NCI-H187 (cell line): ENCODE measurements at regions not wholly inside any gene's neighbourhood (a gene's known extent, or its start where the extent isn't known, plus 50 kb on each side); places are given as distances from the start of the nearest gene placed in this dataset.

Experiments
- DNase-seq, 2 experiments: peaks; one replicate each; lab custom pipeline; 2025; lab: John Stamatoyannopoulos, UW

- no peak for DNase-seq
Measured at GRCh38 chr2:7931808-7932207, 750.0 kb upstream of the ID2 start.

GRCh38 chr2:7933672-7934071 lies 748.2 kb upstream of the ID2 start:
- DNase-seq: no peak

GRCh38 chr2:7934476-7934875 lies 747.4 kb upstream of the ID2 start:
- no peak for DNase-seq

- DNase-seq: no peak
Measured at GRCh38 chr2:7937082-7937481, 744.8 kb upstream of the ID2 start.

DNA sequence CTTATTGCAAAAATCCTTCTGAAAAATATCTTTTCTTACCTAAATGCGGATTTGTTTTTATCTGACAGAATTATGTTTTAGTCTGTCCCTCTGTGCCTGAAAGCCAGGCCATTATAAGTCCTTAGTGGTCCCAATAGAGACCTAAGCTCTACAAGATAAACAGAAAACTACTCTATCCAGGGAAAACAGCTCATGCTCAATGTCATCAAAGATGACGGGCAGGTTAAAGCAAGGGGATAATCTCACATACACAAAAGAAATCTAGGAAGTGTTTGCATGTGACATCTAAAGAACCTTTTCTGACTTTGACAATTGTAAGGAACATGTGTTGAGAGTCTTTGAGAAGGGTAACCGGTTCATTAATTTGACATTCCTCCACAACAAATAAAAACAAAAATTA lies 741.1 kb upstream of the ID2 start:
- no peak for DNase-seq

DNA sequence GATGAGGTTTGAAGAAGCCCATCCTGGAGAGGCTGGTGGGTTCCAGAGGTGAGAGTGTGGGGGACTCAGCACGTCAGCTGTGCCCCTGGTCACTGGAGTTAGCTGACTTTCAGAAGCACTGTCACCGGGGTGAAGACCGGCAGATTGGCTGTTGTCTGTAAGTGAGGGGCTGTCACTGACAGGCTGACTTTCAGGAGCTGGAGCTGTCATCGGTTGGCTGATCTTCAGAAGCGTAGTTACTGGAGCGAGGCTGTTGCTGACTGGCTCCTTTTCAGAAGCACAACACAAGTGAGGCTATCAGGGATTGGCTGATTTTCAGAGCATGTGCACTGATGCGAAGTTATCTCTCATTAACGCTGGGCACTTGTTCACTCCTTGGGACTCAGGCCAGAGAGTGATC lies 738.4 kb upstream of the ID2 start:
- DNase-seq: no peak

DNA sequence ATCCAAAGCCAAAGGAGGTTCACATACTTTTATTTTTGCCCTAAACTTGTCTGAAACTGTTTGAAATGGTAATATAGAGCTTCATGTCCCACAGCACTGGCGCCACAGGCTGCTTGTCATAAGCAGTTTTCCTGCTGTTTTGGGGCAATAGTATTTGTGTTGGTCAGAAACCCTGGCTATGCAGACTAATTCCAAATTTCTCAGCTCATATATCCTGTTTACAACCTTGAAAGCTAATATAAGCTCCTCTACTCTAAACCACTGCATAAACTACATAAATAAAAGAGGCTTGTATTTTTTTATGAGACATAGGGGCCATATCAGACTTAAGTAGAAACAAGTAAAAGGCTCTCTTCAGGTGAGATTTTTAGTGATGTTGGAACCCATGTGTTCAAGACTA lies 736.8 kb upstream of the ID2 start:
- no peak for DNase-seq

DNA sequence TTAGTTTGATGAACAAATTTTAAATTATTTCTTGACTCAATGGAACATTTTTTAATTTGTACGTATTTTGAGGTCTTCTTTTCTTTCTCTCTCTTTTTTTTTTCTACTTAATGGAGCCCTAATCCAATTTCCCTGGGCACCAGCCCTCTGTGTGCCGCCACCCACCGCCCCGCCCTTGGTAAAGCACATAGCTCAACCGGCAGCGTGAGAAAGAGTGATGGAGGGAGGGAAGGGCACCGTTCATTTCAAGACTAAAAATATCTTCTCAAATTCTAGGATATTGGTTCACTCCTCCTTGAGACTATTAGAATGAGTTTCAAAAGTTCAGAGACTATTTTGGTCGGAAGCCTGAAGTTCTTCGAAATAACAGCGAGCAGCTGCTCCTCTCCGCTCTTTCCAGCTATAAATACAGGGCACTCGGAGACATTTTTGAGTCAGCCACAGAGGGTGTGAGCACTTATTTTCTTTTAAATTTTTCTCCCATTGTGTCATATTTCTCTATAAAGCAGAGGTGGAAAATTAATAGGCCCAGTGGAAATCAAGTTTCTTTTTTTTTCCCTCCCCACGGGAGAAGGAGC lies 731.7 kb upstream of the ID2 start:
- DNase-seq: no peak

DNA sequence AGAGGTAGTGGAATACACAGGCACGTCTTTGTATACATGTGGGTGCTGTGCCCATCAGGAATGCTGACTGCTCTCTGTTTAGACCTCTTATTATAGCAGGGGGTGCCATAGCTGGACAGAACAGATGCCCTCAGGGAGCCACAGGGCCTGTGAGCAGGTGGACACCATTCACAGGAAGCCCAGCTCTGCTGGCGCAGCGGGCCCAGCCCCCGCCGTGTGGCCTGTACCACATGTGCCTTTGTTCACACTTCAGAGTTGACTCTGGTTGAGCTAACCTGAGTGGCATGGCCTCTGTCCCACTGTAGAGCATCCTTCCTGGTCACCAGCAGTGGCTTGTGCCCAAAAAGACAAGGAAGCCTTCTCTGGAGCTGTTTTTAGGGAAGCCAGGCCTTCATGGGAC lies 730.9 kb upstream of the ID2 start:
- no peak for DNase-seq

GRCh38 chr2:7951490-7951889 lies 730.4 kb upstream of the ID2 start:
- no peak for DNase-seq

DNA sequence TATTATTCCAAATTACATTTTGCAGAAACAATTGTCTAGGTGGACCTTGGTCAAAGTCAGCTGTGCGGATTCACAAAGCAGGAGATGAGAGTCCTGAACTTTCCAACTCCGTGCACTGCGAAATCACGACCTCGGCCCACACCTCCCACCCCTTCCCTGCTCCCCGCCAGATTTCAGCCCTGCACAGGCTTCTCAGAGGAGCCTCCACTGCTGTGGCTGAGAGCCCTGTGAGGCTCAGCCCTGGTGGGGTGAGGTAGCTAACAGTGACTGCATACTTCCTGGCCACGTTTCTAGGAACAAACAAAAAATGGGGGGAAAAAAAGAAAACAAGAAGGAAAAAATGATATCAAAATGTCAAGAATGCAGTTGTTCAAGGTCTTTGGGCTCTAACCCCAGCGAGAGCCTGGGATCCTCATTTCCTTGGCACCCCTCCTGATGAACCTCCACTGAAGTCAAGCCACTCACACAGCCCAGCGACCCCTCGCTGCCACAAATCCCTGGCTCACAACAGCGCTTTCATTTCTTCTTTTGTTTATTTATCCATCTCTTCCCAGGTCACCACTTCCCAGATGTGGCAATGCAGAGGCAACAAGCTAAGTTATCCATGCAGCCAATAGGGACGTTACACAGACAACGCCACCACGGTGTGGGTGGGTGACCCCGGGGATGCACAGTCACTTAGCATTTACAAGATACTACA lies 729.7 kb upstream of the ID2 start:
- no peak for DNase-seq

- DNase-seq: no peak
Measured at GRCh38 chr2:7953195-7953594, 728.7 kb upstream of the ID2 start.

- DNase-seq: no peak
Measured at GRCh38 chr2:7954234-7954633, 727.6 kb upstream of the ID2 start.

- no peak for DNase-seq
Measured at GRCh38 chr2:7956126-7956689, 725.6 kb upstream of the ID2 start.

GRCh38 chr2:7961550-7961949 lies 720.3 kb upstream of the ID2 start:
- no peak for DNase-seq

DNA sequence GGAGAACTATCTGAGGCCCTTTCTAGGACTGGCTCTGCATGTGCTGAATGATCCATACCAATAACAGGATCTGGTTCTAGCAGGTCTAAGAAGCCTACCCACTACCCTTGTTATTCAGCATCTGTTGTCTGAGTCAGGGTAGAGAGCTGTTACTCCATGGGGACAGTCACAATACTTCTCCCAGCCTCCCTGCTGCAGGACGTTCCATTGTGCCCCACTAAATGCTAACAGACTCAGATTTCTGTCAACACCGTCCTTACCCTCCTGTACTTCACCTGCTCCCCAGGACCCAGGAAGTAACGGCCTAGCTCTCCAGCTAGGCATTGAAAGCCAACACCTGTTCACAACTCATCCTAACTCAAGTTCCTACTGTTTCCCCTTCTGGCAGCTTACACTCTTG lies 719.7 kb upstream of the ID2 start:
- DNase-seq: no peak

DNA sequence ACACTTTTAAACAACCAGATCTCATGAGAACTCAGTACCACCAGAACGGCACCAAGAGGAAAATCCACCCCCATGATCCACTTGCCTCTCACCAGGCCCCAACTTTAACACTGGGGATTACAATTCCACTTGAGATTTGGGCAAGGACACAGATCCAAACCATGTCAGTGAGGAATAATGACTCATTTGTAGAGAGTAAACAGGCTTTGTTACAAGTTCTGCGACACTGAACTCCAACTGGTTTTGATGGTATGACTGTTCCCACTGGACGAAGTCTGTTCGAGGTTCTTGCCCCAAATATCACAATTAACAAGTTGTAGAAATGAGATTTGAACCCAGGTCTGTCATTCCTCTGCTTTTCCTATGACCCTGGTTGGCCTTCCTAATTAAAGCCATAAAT lies 718.1 kb upstream of the ID2 start:
- DNase-seq: no peak

DNA sequence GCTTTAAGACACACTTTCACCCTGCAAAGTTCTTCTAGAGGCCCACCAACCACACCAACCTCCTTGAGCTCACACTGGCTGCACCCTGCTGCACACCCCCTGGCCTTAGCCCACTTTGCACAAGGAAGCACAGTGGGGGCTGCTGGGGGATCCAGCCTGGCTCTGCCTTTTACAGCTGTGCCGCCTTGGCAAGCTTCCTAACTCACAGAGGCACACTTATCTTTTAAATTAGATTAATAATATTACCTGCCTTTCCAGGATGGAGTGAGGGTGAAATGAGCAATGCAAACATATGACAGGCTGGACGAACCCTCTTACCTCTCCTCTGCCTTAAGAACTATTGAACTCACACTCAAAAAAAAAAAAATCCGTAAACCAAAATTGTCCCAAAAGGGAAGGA lies 715.8 kb upstream of the ID2 start:
- no peak for DNase-seq

GRCh38 chr2:7967707-7968405 lies 714.0 kb upstream of the ID2 start:
- DNase-seq: no peak

- DNase-seq: no peak
Measured at GRCh38 chr2:7969756-7970515, 711.9 kb upstream of the ID2 start.

DNA sequence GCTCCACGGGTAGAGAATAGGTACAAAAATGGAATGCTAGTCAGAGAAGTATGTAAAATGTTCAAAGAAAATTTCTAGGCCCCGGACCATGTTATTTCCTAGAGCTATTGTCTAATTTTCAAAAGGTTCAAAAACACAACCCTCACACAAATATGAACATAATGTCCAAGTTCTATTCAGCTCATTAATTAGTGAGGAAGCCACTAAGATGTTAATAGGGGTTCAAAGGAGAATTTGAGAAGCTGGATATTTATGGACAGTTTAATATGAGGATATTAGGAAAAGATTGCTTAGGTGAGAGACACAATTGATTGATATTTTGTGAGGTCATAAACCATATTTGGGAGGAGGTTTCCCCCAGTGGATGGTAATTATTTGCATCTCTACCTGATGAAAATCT lies 710.6 kb upstream of the ID2 start:
- DNase-seq: no peak

GRCh38 chr2:7971841-7972240 lies 710.0 kb upstream of the ID2 start:
- DNase-seq: no peak

DNA sequence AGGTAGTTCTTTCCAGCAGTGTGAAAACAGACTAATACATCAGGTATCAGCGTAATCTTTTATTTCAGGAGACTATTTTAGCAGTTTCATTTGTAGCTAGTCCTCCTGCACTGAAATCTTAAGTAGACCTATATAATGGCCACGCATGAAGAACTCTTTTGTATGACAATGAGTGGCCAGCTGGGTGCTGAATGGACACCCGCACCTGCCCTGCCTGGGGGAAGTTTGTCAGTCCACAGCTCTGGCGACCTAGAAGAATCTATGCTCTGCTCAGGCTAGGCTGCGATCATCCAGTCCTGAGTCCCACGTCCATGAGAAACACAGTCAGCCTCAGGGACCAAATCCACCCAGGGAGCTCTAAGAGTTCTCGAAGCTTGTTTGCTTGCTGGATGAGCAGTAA lies 709.2 kb upstream of the ID2 start:
- peak in 1 of 2 experiments; percentile 13 for DNase-seq
